Transverse colon (tissue), 4 donors: ENCODE measurements at regions not wholly inside any gene's neighbourhood (a gene's known extent, or its start where the extent isn't known, plus 50 kb on each side); places are given as distances from the start of the nearest gene placed in this dataset.

Source experiments
- CTCF ChIP-seq, 5 experiments: fragments of 200-600 bp in 3 of 5; fragments of 450-650 bp in 2 of 5; sonication (generic) in 3 of 5; IDR thresholded peaks; 1 replicate in 2 of 5; 2 replicates in 3 of 5; pipeline ENCODE4 v1.5.1; 2016 to 2017; ENCODE audit warnings: antibody characterized with exemption in 5 of 5, inconsistent platforms in 3 of 5, mild to moderate bottlenecking in 2 of 5, moderate library complexity in 1 of 5
- EP300 ChIP-seq: sonication (generic); formaldehyde crosslinking; IDR thresholded peaks from one replicate; pipeline ENCODE4 v1.6.1; 2017; ENCODE audit warnings: antibody characterized with exemption, low read depth
- POLR2A ChIP-seq: fragments of 450-650 bp; IDR thresholded peaks from one replicate; pipeline ENCODE4 v1.6.1; 2016; ENCODE audit warnings: antibody characterized with exemption, mild to moderate bottlenecking, moderate library complexity
- POLR2AphosphoS5 ChIP-seq, 3 donors: sonication (generic); formaldehyde crosslinking; IDR thresholded peaks; one replicate each; pipeline ENCODE4 v1.6.1; 2016; ENCODE audit warnings: antibody characterized with exemption in 3 of 3

DNA sequence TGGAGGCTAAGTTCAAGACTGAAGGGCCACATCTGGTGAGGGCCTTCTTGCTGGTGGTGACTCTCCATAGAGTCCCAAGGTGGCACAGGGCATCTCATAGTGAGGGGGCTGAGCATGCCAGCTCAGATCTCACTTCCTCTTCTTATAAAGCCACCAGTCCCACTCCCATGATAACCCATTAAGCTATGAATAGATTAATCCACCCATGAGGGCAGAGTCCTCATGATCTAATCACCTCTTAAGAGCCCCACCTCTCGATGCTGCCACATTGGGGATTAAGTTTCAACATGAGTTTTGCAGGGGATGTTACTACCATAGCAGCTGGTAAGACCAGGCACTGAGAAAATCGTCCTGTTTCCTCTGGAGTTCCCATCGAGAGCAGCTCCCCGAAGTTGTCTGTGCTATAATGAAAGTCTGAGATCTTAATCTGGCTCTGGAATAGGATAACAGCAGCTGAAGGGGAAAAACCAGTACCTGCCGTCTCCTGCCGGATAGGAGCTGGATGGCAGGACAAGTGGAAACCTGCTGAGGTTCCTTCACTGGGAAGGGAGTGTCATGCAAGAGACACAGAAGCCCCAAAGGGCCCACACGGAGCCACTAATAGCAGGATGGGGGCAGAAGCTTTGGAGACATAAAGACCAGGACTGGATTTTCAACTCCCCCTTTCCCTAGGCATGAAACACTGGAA lies 79.5 kb upstream of the EPHB3 start:
- TF ChIP-seq POLR2A (no peak), CTCF (IDR thresholded peaks at IDR 0.05) (no peak), POLR2AphosphoS5 (IDR thresholded peaks at IDR 0.05) (no peak), EP300 (no peak)
